ENCODE measurements at regions not wholly inside any gene's neighbourhood (a gene's known extent, or its start where the extent isn't known, plus 50 kb on each side); places are given as distances from the start of the nearest gene placed in this dataset.

DNA sequence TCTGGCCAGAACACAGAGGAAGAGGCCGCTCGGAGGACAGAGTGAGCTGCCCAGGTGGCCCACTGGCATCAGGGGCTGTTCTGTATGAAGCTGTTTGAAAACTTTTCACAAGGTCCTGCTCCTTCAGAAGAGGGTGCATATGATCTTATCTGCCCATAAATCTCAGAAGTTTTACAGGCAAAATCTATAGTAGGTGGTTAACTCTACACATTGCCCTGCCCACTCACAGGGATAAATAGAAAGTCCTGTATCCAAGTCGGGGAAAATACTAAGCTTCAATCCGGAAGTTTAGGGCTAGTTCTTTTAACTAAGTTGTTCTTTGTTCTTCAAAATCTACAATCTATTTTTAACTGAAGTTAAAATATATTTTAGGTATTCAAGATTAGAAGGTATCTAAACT is 233.7 kb downstream of the FOXA2 start:
- TF ChIP-seq POLR2A (IDR thresholded peaks at IDR 0.05; ENCODE audit: low read length) = no peak
- no peak for TF ChIP-seq GATA1 (IDR thresholded peaks at IDR 0.05; ENCODE audit: low read depth, low read length)

Data from erythroblast (primary cell).